Skin of body (tissue), 1 donor: ENCODE measurements at regions not wholly inside any gene's neighbourhood (a gene's known extent, or its start where the extent isn't known, plus 50 kb on each side); places are given as distances from the start of the nearest gene placed in this dataset.
A peak's percentile ranks its signal among the peaks of the same experiment; 100 is the strongest.

ENCODE experiments used
- DNase-seq: peaks from one replicate; lab custom pipeline; 2025; lab: John Stamatoyannopoulos, UW

DNA sequence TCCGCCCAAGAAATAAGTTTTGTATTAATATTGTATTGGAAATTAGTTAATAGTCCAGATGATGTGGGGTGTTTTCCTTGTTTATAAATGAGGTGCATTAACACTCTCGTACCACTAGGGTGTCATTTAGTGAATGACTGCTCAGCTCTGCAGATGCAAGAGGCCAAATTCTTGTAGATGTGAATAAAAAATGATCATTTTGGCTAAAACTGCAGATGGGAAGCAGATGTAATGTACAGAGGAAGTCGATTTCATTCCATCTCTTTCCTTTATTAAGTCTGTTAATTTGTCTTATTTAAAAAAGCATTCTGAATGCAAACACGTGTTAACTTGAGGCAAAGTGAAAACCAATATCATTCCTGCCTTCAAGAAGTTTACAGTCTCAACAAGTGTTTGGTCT lies 108.1 kb downstream of the DHX15 start:
- DNase-seq = peak; percentile 78

DNA sequence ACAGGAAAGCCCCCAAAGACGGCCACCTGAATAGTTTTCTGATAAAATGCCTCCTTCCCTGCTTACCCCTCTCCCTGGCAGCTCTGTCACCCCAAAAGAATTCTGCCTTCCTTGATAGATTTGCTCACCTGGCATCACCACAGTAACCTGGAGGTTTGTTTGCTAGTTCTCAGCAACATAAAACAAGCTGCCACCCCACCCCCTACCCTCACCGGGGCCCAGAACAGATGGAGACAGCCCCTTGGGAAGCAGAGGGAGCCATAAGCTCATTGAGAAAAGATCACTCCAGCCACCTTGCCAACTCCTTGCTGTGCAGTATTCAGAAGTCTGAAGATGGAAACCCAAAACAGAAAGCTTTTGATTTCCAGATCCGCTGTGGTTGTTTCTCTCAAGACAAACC lies 108.6 kb downstream of the DHX15 start:
- DNase-seq = no peak

DNA sequence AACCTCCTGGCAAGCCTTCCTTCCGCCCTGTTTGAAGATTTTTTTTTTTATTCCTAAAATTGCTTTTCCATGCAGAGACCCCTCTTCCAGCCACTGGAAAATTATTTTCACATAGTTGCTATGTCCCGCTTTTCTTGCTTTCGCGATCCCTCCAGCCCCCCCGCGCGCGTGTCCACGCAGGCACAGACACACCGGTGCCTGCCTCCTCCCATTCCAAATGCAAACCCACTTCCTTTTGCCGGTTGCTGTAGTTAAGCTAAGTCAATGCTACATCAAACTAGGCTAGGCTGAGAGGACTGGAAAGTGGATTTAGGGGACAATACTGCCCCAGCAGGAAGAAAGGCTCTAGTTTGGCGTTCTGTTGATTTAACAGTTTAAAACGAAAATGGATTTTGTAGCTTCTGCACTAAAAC lies 111.0 kb downstream of the DHX15 start:
- DNase-seq = no peak

DNA sequence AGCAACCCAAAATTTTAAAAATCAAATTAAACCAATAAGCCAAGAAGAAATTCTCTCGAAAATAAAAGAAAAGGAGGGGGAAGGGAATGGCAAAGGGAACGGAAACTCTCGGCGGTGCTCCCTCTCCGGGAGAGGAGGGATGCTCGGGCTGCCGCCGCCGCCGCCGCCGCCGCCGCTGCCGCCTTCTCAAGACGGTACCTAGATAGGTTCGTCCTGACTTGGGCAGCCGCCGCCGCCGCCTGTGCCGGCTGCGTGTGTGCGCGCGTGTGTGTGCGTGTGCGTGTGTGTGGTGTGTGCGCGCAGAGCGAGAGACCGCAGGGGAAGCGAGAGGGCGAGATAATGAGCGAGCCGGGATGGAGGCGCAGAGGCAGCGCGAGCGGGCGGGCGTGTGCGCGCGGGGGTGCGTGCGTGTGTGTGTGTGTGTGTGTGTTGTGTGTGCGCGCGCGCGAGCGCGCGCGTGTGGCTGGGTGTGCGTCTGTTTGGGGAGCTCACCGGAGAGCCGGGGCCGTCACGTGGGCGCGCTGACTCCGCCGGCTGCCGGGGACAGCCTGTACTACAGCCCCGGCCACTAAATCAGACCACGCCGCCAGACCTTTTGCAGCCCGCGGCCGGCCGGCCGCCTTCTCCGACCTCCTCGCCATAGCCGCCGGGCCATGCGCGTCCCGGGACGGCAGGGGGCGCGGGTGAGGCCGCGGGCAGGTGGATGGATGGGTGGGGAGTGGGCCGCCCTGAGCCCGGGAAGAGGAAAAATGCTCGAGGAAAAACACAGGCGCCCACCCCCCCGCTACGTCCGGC lies 111.6 kb downstream of the DHX15 start:
- DNase-seq = peak; percentile 52

GRCh38 chr4:24472161-24472510 lies 112.2 kb downstream of the DHX15 start:
- no peak for DNase-seq

- DNase-seq = no peak
These were observed 112.7 kb downstream of the DHX15 start for GRCh38 chr4:24471486-24472160.

GRCh38 chr4:24470666-24471485 lies 113.5 kb downstream of the DHX15 start:
- DNase-seq = peak; percentile 45

DNA sequence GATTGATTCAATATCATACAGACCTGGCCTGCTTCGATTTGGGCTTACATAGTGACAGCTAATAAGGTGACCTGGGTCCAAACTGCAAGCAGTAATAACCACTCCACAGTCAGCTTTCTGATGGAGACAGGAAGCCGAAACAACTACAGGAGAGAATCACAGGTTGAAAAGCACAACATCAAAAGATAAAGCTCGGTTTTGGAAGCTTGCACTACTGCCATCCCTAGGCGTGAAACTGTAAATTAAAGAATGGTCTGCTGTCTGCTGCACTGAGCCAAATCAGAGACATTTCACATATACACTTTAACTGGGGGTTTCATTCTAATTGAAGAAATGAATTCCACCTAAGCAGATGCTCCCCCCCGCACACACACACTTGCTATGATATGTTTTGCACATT lies 116.3 kb downstream of the DHX15 start:
- no peak for DNase-seq

DNA sequence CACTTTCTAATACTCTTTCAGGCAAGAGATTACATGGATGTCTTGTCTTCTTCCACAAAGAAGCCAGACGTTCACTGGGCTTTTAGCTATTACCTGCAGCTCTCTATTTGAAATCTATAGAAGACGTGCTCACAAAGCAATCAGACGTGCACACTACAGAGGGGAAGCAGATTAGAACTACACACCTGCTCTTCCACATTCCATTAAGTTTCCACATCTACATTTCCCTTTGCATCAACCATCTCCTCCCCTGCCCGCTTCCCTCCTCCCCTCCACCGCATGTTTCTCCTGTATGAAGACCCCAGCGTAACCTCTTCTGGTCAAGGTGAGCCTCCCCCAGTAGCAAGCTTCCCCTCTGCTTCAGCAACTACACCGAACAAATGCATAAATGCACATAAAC lies 119.8 kb downstream of the DHX15 start:
- no peak for DNase-seq

- no peak for DNase-seq
These were observed 127.9 kb downstream of the DHX15 start for GRCh38 chr4:24456431-24456830.

- DNase-seq = no peak
These were observed 130.4 kb downstream of the DHX15 start for GRCh38 chr4:24453951-24454350.

DNA sequence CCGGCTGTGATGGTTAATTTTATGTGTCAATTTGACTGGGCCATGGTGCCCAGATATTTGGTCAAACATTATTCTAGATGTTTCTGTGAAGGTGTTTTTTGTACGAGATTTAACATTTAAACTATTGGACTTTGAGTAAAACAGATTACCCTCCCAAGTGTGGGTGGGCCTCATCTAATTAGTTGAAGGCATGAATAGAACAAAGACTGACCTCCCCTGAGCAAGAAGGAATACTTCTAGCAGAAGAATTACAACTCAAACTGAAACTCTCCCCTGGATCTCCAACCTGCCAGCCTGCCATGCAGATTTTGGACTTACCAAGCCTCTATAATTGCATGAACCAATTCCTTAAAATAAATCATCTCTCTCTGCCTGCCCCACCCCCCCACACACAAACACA lies 132.5 kb downstream of the DHX15 start:
- DNase-seq = no peak

- no peak for DNase-seq
These were observed 141.2 kb downstream of the DHX15 start for GRCh38 chr4:24443200-24443599.

DNA sequence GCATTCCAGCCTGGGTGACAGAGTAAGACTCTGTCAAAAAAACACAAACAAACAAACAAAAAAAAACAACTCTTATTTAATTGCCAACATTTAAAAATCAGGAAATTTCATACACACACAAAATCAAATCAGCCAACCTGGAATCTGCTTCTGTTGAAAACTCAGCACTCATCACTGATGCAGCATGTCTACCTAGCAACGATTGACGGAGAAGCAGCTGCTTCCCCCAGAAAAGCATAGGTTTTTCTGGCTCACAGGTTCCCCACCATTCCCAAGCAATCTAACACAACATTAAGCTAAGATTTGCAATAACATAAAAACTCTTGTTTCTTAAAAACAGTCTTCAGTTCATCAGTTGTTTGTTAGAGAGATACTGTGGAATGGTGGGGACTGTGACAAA lies 143.6 kb downstream of the DHX15 start:
- DNase-seq = no peak

- no peak for DNase-seq
These were observed 150.1 kb downstream of the DHX15 start for GRCh38 chr4:24434241-24434640.

- peak; percentile 0 for DNase-seq
These were observed 150.7 kb downstream of the DHX15 start for GRCh38 chr4:24433515-24434214.

DNA sequence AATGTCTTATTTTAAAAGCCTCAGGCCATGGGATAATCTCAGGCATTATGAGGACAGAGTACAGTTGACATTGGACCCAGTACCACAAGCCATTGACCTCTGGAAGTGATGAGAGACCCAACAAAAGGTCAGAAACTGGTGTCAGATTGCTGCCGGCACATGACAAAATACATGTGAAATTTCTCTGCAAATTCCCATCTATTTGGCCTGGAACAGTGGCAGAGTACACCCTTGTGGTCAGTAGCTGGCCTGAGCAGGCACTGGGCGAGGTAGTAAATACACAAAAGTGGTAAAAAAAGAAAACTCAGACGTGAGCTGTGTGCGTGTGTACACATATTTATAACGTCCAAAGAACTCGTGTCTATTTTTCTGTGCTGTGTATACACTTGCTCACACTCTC lies 155.5 kb downstream of the DHX15 start:
- DNase-seq = no peak

GRCh38 chr4:24426557-24426956 lies 157.8 kb downstream of the DHX15 start:
- DNase-seq = no peak

DNA sequence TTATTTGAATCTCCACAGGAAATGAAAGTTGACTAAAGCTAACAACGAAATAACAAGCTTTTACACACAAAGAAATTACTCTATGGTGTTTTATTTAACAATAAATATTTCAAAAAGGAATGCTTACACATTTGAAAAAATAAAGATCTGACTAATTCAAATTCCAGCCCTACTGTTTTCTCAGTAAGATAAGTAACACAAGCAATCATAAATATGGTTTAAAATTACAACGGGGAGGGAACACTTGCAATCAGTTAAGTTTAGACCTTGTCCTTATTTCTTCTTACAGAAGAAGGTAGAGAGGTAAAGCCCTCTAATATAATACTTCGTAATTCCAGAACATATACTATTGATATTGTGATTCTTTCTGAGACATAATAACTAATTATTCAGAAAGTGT lies 158.5 kb downstream of the DHX15 start:
- no peak for DNase-seq

DNA sequence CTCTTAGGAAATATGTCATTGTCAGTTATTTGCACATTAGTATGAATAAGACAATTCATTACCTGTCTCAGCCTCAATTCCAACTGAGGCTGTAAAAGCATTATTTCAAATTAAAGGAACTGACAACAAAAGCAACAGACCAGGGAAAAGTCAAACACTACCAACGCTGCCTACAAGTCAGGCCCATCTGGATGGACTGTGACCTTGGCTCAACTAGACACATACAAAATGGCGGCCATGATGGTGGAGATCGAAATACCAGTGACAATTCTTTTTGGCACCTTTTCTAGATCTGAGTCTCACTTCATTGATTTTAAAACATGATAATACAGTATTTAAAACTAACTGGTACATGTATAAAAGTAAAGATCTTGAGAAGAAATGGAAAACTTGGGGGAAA lies 160.7 kb downstream of the DHX15 start:
- DNase-seq = no peak

DNA sequence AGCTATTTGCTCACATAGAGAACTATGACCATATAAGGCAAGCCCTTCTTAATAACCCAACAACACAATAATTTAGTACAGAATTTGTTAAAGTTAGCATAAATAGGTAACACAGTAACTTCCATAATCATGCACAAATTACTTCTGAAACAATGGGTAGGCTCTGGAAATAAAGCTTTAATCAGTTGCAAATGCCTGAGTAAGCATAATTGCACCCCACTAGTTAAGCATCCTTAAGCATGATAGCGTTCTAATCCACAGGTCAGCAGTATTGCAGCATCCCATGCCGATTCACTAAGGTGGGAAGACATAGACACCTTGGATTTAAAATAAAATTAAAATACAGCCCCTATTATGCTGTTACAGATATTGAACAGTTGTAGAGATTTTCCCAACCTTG lies 161.7 kb downstream of the DHX15 start:
- no peak for DNase-seq
